ENCODE measurements at regions not wholly inside any gene's neighbourhood (a gene's known extent, or its start where the extent isn't known, plus 50 kb on each side); places are given as distances from the start of the nearest gene placed in this dataset.
"Not testable (repeated sequence)": the region's sequence is repeated elsewhere in the genome, so short reads cannot be mapped to it uniquely, and the experiment has no call there.

DNA sequence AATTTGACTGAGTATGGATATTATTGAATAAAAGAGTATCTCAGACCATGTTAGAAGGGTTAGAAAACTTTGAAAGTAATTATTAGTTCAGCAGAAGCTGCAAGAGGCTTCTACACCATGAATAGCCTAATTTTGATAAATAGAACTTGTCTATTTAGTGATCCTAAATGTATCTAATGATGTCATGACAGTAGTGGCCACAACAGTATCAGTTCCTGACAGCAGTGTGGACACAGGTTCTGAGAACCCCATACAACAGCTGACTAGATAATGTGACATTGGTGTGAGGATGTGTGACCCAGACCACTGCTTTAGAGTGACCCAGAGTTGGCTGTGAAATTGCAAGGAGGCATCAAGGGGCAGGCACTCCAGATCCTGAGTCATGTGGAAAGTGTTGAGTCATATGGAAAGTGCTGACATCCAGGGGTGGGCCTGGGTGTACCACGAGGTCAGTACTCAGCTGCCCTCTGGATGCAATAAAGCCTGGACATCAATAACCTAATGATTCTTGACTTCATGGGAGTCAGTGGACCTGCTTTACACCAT, 754.7 kb downstream of the DHX35 start:
- no peak for DNase-seq (ENCODE audit: low spot score)
- Mint-ChIP-seq H3K9me3 (peaks cover 8% of the 10 kb centered on the region), H3K4me1 (ENCODE audit: low read depth in 2 of 2) (no peaks in the 10 kb centered on the region), H3K4me3 (no peak overlapping the region), H3K27me3 (no peaks in the 10 kb centered on the region), H3K36me3 (peaks cover 4% of the 10 kb centered on the region), H3K27ac (no peak overlapping the region)
- ATAC-seq = peak in 1 of 2 donors; percentile 33

DNA sequence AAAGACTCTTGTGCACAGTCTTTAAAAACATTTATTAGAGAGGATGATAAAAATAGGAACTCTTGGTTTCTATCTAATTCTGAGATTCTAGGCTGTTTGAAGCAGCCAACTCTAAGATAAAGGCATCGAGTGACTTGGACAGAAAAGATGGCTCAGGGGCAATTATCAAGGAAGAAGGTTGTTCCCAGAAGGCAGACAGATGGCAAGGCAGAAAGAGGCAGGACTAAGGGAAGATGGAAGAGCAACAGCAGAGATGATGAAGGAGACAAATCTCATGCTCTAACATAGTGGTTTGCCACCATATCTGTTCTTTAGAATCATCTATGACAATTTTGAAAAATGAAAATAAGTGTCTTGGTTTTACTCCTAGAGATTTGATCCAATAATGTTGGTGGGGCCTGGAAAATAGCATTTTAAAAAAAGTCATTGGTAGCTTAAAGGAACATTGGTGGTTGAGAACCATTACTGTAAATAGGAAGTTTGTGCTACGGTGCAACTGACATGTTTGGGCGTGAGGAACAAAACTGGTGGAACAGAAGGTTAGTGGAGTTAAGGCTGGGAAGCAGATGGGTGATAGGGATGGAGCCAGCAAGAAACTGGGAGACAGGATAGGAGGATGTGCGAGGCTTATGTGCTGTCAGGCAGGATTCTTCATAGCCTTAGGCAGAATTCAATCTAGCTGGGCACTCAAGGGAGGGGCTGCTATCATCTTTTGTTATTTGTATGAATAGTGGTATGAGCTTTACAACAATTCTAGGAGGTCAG, 751.1 kb downstream of the DHX35 start:
- ATAC-seq (no peak), DNase-seq (ENCODE audit: low spot score) (no peak)
- Mint-ChIP-seq H3K27me3 (no peaks in the 10 kb centered on the region), H3K4me3 (no peak overlapping the region), H3K36me3 (peaks cover 4% of the 10 kb centered on the region), H3K27ac (no peak overlapping the region), H3K4me1 (ENCODE audit: low read depth in 2 of 2) (no peaks in the 10 kb centered on the region), H3K9me3 (peaks cover 14% of the 10 kb centered on the region)

DNA sequence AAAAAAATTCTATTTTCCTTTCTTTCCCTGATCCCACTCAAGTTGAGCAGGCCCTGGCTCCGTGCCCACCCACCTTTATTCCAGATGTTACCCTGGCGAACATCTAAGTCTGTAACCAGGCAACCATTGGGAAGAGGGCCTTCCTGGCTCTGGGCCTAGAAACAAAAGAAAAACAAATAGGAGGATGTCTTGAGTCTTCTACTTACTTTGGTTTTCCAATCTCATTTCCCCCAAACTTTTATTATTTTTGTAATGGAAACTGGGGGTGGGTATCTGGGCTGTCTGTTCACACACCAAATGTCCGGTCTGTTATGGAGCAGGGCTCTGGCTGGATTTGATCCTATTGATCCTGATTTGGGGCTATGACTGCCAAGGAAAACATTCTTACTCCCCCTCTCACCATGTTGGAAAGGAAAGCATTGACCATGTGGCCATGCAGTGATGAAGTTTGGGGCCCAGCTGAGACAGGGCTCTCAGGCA, 744.1 kb downstream of the DHX35 start:
- Mint-ChIP-seq H3K27ac (no peak overlapping the region), H3K36me3 (no peaks in the 10 kb centered on the region), H3K27me3 (peaks cover 0 to 4% of the 10 kb centered on the region in 2 donors), H3K4me1 (ENCODE audit: low read depth in 2 of 2) (no peaks in the 10 kb centered on the region), H3K9me3 (peaks cover 14% of the 10 kb centered on the region), H3K4me3 (no peak overlapping the region)
- no peak for DNase-seq (ENCODE audit: low spot score)
- ATAC-seq = no peak

DNA sequence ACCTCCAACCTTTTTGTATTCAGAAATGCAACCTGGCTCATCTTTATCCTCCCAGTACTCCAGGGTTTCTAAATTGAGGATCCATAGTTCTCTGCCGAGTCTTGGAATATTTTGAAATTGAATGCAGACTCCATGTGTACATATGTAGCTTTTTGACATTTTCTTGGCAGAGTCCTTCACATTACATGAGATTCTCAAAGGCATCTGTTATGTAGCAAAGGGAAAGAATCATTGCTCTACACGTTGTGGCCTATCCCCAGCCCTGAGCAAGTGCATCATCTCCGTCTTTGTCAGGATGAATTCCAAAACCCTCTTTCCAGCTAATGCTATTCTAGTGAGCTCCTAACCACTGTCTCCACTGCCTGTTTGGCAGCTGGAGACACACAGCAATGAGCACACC, 742.9 kb downstream of the DHX35 start:
- Mint-ChIP-seq H3K4me3 (no peak overlapping the region), H3K4me1 (ENCODE audit: low read depth in 2 of 2) (peaks cover 0 to 3% of the 10 kb centered on the region in 2 donors), H3K9me3 (peaks cover 15% of the 10 kb centered on the region), H3K27ac (no peak overlapping the region), H3K36me3 (no peaks in the 10 kb centered on the region), H3K27me3 (peaks cover 0 to 4% of the 10 kb centered on the region in 2 donors)
- ATAC-seq (no peak), DNase-seq (ENCODE audit: low spot score) (no peak)

DNA sequence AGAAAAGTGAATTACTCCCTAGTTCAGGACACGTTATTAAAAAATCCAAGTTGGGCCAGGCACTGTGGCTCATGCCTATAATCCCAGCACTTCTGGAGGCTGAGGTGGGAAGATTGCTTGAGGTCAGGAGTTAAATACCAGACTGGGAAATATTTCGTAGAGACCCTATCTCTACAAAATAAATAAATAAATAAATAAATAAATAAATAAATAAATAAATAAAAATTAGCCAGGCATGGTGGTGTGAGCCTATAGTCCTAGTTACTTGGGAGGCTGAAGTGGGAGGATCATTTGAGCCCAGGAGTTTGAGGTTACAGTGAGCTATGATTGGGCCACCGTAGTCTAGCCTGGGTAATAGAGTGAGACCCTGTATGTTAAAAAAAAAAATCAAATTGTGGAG, 741.2 kb downstream of the DHX35 start:
- H3K4me3 Mint-ChIP-seq, H3K27me3 Mint-ChIP-seq: not testable (repeated sequence)

DNA sequence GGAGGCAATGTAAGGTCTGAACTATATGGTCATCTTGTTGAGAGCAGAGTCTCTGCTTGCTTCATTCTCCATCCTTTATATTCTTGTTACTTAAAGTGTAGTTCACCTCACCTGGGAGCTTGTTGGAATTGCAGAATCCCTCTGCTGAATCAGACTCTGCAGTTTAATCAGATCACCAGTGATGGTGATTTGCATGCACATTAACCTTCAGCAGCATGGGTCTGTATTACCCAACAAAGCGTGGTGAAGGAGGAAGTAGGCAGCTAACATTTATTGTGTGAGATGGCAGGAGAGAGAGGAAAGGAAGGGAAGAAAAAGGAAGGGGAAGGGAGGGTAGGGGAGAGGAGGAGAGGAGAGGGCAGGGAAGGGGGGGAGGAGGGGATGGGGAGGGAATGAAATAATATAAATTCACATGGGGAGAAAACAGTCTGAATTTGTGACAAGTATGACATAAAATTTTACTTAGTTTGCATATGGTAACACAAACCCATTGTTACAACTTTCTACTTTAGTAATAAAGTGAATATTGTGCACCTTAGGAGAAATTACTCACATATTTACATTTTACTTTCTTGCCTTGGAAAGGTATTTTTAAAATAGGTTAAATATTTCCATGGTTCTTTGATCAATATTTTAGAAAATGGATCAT, 740.7 kb downstream of the DHX35 start:
- H3K4me3 Mint-ChIP-seq = no peak overlapping the region
- no peak overlapping the region for H3K27ac Mint-ChIP-seq
- no peak for DNase-seq (ENCODE audit: low spot score)
- peaks cover 0 to 3% of the 10 kb centered on the region in 2 donors for H3K4me1 Mint-ChIP-seq (ENCODE audit: low read depth in 2 of 2)
- ATAC-seq = no peak
- peaks cover 0 to 4% of the 10 kb centered on the region in 2 donors for H3K27me3 Mint-ChIP-seq
- H3K36me3 Mint-ChIP-seq = no peaks in the 10 kb centered on the region
- peaks cover 13% of the 10 kb centered on the region for H3K9me3 Mint-ChIP-seq

More for the DNA sequence above, 741.2 kb downstream of the DHX35 start:
- H3K9me3 Mint-ChIP-seq = peaks cover 13% of the 10 kb centered on the region
- not testable (repeated sequence) for H3K4me1 Mint-ChIP-seq (ENCODE audit: low read depth in 2 of 2); DNase-seq (ENCODE audit: low spot score); H3K36me3 Mint-ChIP-seq; H3K27ac Mint-ChIP-seq; ATAC-seq

DNA sequence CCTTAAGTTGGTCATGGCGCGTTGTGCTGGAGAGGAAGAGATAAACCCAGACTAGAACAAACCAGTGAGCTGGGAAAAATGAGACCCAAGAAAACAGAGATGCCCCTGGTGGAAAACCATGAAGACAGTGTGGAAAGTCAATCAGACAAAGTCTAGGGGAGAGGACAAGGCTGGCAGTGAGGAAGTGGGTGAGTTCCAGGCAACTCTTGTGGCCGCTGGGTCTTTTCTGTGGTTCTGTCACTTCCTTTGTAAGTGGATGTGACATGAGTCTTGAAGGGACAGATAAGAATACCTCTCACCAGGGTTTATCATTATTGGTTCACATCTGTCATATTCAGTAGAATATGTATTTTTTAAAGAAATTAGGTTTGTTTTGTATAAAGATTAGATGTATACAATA, 738.4 kb downstream of the DHX35 start:
- Mint-ChIP-seq H3K4me3 (no peak overlapping the region), H3K4me1 (ENCODE audit: low read depth in 2 of 2) (peaks cover 0 to 3% of the 10 kb centered on the region in 2 donors), H3K27ac (no peak overlapping the region), H3K9me3 (peaks cover 18% of the 10 kb centered on the region), H3K27me3 (peaks cover 0 to 4% of the 10 kb centered on the region in 2 donors), H3K36me3 (no peaks in the 10 kb centered on the region)
- ATAC-seq (no peak), DNase-seq (ENCODE audit: low spot score) (no peak)

DNA sequence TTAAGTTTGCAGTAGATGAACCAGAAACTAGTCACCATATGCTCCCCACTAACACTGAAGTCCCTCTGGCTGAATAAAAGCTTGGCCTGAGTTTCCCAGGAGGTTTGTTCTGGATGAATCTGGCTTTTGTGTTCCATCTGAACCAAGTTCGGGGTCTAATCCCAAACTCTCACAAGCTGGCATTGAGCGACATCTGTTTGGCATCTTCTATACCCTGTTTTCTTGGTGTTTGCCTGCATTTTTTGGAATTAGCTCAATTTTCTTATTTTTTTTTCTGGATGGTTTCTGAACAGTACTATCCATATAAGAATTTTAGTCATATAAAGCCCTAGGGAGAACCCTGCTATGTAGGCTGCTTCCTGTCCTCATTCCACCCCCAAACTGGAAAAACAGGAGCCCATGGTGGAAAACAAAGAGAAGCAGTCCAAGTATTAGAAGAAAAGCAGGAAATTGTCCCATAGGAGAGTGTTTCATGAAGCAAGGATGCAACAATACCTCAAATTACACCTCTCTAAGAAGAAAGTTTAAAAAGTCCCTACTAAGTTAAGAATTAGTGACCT, 737.1 kb downstream of the DHX35 start:
- no peaks in the 10 kb centered on the region for H3K36me3 Mint-ChIP-seq
- no peak overlapping the region for H3K4me3 Mint-ChIP-seq
- no peak for ATAC-seq

DNA sequence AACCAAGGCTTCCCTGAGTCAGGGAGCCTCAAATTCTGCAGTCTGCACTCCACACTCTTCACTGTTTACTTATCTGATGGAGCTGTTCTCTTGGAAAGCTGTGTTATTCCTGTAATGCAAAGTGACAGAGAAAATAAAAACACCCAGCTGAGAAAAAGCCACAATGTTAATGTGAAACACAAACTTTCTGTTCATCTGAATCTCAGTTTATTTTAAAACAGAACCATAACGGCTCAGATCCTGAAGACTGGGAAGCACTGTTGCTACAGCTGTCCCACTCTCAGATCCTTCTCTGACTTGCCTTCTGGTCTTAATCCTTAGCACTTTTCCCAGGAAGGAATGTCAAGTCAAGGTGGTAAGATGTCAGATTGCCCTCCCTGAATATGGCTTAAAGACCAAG, 736.6 kb downstream of the DHX35 start:
- no peaks in the 10 kb centered on the region for H3K27me3 Mint-ChIP-seq
- H3K27ac Mint-ChIP-seq = no peak overlapping the region
- peaks cover 0 to 3% of the 10 kb centered on the region in 2 donors for H3K4me1 Mint-ChIP-seq (ENCODE audit: low read depth in 2 of 2)
- H3K36me3 Mint-ChIP-seq = no peaks in the 10 kb centered on the region
- no peak overlapping the region for H3K4me3 Mint-ChIP-seq
- H3K9me3 Mint-ChIP-seq = peaks cover 14% of the 10 kb centered on the region
- ATAC-seq (no peak), DNase-seq (ENCODE audit: low spot score) (no peak)

More for the DNA sequence above, 737.1 kb downstream of the DHX35 start:
- H3K27me3 Mint-ChIP-seq = peaks cover 0 to 4% of the 10 kb centered on the region in 2 donors
- peaks cover 18% of the 10 kb centered on the region for H3K9me3 Mint-ChIP-seq
- DNase-seq (ENCODE audit: low spot score) = no peak
- H3K27ac Mint-ChIP-seq = no peak overlapping the region
- H3K4me1 Mint-ChIP-seq (ENCODE audit: low read depth in 2 of 2) = peaks cover 0 to 3% of the 10 kb centered on the region in 2 donors

DNA sequence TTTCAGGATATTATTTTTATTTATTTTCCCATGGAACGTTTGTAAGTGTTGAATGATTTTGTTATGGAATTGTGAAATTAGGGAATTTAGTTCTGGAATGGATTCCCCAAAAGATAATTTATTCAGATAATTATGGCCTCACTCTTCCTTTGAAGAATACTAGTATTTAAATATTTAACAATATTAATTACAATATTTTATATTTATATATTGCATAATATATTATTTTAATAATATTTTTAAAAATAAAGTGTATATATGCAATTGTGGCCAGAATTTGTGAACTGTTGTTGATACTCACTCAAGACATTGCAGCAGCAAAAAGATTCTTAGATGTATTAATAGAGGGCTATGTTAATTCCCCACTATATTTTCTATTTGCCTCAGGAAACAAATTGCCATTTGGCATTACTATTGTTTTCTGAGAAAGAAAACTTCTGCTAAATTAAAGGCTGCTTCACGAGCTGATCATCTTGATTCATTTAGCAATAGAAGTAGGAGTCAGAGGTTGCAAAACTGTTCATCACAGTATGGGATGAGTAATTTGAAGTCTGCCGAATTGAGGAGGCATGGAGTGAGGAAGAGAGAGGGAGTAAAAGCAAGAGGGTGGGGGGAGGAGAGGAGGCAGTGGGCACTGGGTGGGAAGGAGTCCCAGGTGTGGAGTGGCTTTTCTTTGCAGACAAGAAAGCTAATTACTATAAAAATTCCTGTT, 729.2 kb downstream of the DHX35 start:
- no peak for DNase-seq (ENCODE audit: low spot score)
- ATAC-seq = no peak
- Mint-ChIP-seq H3K9me3 (peaks cover 2% of the 10 kb centered on the region), H3K27me3 (peaks cover 0 to 2% of the 10 kb centered on the region in 2 donors), H3K4me3 (no peak overlapping the region), H3K36me3 (no peaks in the 10 kb centered on the region), H3K4me1 (ENCODE audit: low read depth in 2 of 2) (no peaks in the 10 kb centered on the region), H3K27ac (no peak overlapping the region)

DNA sequence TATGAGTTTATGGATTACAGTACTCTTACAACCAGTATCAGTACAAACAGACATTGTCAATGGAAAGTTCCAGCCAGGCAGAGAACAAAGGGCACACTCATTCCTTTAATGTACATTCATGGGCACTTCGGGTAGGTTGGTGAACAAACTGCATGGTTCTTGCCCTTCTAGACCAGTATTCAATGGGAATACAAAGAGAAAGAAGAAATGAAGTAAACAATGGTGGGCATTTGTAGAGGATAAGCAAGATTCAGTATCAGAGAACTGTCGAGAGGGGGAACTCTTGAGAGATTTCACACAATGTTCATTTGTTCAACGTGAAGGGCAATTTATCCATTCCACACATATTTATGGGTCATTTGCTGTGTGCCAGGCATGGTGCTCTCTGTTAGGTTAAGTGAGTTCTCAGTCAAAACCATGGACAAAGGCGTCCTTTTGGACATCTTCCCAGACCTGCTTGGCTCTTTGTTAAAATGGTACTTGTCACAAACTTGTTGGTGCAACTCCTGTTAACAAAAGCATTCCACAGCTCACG, 714.8 kb downstream of the DHX35 start:
- Mint-ChIP-seq H3K27ac (no peak overlapping the region), H3K4me3 (no peak overlapping the region), H3K27me3 (no peaks in the 10 kb centered on the region), H3K4me1 (ENCODE audit: low read depth in 2 of 2) (no peaks in the 10 kb centered on the region), H3K36me3 (no peaks in the 10 kb centered on the region), H3K9me3 (no peaks in the 10 kb centered on the region)
- ATAC-seq (no peak), DNase-seq (ENCODE audit: low spot score) (no peak)

DNA sequence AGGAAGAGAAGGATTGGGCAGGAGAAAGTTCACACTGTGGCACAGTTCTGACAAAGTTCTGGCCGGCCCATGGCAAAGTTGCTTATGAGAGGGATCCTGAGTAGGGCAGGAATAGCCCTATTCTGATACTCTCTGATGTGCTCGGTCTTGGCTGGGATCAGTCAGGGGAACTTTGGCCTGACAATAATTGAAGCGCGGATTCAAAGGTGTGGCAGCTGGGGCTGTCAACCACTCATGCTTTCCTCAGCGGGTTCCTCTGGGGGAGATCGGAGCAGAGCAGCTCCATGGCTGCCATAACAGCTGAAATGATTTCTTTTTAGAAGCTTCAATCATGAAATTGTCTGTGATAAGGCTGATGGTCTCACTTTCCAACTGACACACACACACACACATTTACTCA, 714.1 kb downstream of the DHX35 start:
- no peaks in the 10 kb centered on the region for H3K36me3 Mint-ChIP-seq
- no peak overlapping the region for H3K27ac Mint-ChIP-seq
- no peak for DNase-seq (ENCODE audit: low spot score)
- no peaks in the 10 kb centered on the region for H3K27me3 Mint-ChIP-seq
- ATAC-seq = no peak
- no peaks in the 10 kb centered on the region for H3K9me3 Mint-ChIP-seq
- H3K4me1 Mint-ChIP-seq (ENCODE audit: low read depth in 2 of 2) = no peaks in the 10 kb centered on the region
- H3K4me3 Mint-ChIP-seq = no peak overlapping the region

DNA sequence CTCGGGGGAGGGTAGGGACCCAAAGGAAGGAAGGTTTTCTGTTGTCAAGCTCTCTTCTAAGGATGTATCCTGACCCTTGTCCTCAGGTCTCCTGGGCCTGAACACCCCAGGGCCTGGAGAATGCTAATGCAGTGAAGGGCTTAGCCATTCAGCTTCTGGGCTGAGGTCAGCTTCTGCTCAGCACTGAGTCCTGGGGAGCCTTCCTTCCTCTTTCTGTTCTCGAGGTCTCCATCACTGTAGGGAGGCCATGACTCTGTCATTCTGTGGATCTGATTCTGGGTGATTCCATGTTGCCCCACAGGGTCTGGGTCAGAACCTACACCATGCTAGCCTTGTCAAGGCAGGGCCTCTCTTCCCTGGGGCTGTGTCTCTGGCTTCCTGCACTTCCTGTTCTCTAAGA, 712.7 kb downstream of the DHX35 start:
- H3K36me3 Mint-ChIP-seq = no peaks in the 10 kb centered on the region
- H3K27ac Mint-ChIP-seq = no peak overlapping the region
- H3K4me1 Mint-ChIP-seq (ENCODE audit: low read depth in 2 of 2) = no peaks in the 10 kb centered on the region
- ATAC-seq = no peak
- H3K9me3 Mint-ChIP-seq = no peaks in the 10 kb centered on the region
- H3K4me3 Mint-ChIP-seq = no peak overlapping the region
- DNase-seq (ENCODE audit: low spot score) = no peak
- no peaks in the 10 kb centered on the region for H3K27me3 Mint-ChIP-seq

All from natural killer cell treated with Interleukin-12 subunit alpha and Interleukin-12 subunit beta and Interleukin-15 and Interleukin-18, amount 100 ng/mL, for 72 hours (primary cell).